Right hindlimb (tissue), 1 donor: ENCODE measurements at regions not wholly inside any gene's neighbourhood (a gene's known extent, or its start where the extent isn't known, plus 50 kb on each side); places are given as distances from the start of the nearest gene placed in this dataset.

Experiments used
- DNase-seq: peaks from one replicate; pipeline ENCODE4 v3.0.0-alpha.2; 2018

GRCh38 chr16:65782611-65783600 lies 583.6 kb upstream of the CDH5 start:
- peak; percentile 81 for DNase-seq

- no peak for DNase-seq
Measured at GRCh38 chr16:65781855-65782254, 584.6 kb upstream of the CDH5 start.

GRCh38 chr16:65781363-65781762 lies 585.1 kb upstream of the CDH5 start:
- DNase-seq = no peak

- peak; percentile 55 for DNase-seq
Measured at GRCh38 chr16:65779201-65779600, 587.3 kb upstream of the CDH5 start.

GRCh38 chr16:65776639-65777183 lies 589.8 kb upstream of the CDH5 start:
- DNase-seq = no peak

GRCh38 chr16:65775829-65776228 lies 590.7 kb upstream of the CDH5 start:
- no peak for DNase-seq

GRCh38 chr16:65774350-65774749 lies 592.1 kb upstream of the CDH5 start:
- DNase-seq = no peak

- DNase-seq = no peak
Measured at GRCh38 chr16:65773301-65773874, 593.1 kb upstream of the CDH5 start.

GRCh38 chr16:65772134-65772732 lies 594.3 kb upstream of the CDH5 start:
- DNase-seq = no peak

- DNase-seq = no peak
Measured at GRCh38 chr16:65771707-65772106, 594.8 kb upstream of the CDH5 start.

- no peak for DNase-seq
Measured at GRCh38 chr16:65770752-65771151, 595.7 kb upstream of the CDH5 start.

GRCh38 chr16:65769776-65770438 lies 596.6 kb upstream of the CDH5 start:
- no peak for DNase-seq

- no peak for DNase-seq
Measured at GRCh38 chr16:65769055-65769465, 597.4 kb upstream of the CDH5 start.

GRCh38 chr16:65767125-65767524 lies 599.4 kb upstream of the CDH5 start:
- DNase-seq = no peak

- DNase-seq = no peak
Measured at GRCh38 chr16:65763640-65764305, 602.7 kb upstream of the CDH5 start.

GRCh38 chr16:65760874-65761273 lies 605.6 kb upstream of the CDH5 start:
- no peak for DNase-seq

- DNase-seq = no peak
Measured at GRCh38 chr16:65758620-65759019, 607.9 kb upstream of the CDH5 start.

GRCh38 chr16:65757064-65757463 lies 609.4 kb upstream of the CDH5 start:
- peak; percentile 38 for DNase-seq

GRCh38 chr16:65756163-65756562 lies 610.3 kb upstream of the CDH5 start:
- no peak for DNase-seq

- peak; percentile 51 for DNase-seq
Measured at GRCh38 chr16:65754820-65755691, 611.4 kb upstream of the CDH5 start.

- DNase-seq = no peak
Measured at GRCh38 chr16:65752522-65752844, 614.0 kb upstream of the CDH5 start.
